HG02759 (cell line): ENCODE measurements at regions not wholly inside any gene's neighbourhood (a gene's known extent, or its start where the extent isn't known, plus 50 kb on each side); places are given as distances from the start of the nearest gene placed in this dataset.
A peak's percentile ranks its signal among the peaks of the same experiment; 100 is the strongest.

Experiments
- ATAC-seq: cut with Tn5 transposase; IDR thresholded peaks from one replicate; pipeline ENCODE4 v1.9.1; 2021; ENCODE audit warnings: mild to moderate bottlenecking, moderate library complexity; ENCODE audit not compliant: unreplicated experiment

DNA sequence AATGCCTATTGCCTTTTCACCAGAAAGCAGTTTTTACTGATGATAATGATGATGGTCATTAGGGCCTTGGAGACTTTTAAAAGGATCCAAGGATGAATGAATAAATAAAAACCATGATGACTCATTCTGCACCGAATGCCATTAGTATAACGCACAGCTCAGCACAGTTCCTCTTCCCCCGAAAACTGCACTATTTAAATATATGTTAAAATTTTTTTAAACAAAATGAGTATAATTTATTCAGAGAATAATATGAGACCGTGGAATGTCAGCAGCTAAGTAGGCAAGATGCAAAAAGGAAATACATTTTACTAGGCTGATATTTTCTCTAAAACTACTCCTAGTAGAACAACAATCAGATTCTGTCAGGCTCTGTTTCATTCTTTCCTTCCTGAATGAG lies 83.4 kb upstream of the NANOGP8 start:
- no peak for ATAC-seq

DNA sequence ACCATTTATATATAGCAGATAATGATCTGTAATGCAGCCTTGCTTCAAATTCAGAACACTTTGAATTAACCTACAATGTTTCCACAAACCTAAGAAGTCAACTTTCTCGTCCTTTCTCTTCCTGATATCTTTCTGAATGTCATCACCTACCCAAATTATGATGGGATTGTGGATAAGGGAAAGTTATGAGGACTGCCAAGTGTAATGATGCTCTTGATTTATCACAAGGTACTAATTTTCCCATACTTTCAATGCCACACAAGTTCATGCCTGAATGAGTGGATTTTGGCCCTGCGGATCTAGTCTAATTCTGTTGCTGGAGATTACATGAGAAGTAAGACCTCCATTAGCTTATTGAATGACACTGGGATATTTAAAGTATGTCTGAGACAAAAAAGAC lies 82.6 kb upstream of the NANOGP8 start:
- no peak for ATAC-seq

DNA sequence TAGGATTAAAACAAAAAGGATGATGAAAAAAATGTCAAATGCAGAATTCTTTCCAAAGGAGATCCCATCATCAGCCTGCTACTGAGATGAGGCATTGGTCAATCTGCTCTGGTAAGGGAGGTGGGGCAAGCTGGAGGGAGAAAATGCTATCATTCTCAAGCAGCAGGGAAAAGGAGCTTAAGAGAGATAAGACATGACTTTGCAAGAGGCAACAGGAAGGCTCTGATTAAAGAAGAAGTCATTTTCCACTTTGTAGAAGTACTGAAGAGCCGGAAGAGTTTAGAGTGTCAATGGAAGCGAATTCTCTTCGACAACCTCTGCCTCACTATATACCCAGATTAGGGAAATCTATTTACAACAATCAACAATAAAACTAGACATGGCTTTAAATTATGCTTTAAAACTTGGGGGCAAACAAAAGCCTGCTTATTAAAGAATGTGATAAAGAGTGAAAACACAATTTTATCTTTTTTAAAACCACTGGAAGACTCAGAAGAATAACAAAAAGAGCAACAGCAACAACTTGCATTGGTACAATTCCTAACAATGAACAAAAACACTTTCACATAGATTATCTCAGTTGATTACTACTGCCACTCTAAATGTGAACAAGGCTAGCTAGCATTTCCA lies 81.8 kb upstream of the NANOGP8 start:
- ATAC-seq: no peak

DNA sequence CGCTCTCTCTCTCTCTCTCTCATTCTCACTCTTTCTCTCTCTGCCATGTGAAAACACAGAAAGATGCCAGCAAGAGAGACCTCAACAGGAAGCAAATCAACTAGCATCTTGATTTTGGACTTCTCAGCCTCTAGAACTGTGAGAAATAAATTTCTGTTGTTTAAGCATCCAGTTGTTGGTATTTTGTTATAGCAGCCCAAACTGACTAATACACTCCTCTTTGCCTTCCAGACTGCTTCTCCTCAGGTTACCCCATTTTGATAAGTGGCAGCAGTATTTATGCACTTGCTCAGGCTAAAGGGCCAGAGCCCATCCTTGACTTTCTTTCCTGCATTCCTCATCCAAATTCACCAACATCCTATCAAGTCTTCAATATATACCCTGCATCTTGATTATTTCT lies 76.6 kb upstream of the NANOGP8 start:
- ATAC-seq: no peak

DNA sequence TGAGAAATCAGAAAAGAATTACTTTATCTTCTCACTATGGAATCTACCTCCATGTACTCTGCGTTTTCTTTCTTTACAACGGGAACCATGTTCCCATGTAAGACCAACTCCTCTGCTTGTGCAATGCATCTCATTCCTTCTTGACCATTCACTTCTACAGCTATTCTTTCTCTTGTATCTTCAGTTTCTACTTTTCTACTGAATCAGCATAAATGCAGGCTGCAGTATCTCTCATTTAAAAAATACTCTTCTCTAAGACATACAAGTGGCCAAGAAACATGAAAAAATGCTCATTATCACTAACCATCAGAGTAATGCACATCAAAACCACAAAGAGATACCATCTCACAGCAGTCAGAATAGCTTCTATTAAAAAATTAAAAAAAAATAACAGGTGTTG lies 74.1 kb upstream of the NANOGP8 start:
- no peak for ATAC-seq

DNA sequence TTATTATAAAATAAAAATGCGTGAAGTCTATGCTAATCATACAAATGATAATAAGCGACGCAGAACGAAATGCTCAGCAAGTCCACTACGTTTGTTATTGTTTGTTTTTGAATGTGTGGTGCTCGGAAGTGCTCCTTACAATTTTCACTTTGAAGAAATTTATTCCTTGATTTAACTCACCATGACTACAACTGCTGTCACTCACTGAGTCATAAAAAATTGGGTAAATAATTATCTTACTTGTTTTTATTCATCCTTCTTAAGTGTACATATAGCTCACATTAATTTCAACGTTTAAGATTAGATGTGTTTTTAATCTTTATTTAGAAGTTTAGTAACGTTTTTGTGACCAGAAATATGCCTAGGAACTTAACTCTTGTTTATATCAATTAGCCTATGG lies 66.7 kb upstream of the NANOGP8 start:
- no peak for ATAC-seq

DNA sequence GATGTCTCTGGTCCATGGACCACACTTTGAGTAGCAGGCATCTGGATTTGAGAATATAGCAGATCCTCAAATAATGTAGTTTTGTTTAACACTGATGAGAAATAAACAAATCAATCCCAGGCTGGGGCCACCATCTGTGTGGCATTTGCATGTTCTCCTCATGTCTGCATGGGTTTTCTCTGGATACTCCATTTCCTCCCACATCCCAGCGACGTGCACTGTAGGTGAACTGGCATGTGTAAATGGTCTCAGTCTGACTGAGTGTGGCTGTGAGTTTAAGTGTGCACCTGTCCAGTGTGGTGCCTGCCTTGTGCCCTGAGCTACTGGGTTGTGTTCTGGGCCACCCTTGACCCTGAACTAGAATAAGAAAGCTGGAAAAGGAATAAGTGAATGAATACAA lies 66.3 kb upstream of the NANOGP8 start:
- ATAC-seq: no peak

DNA sequence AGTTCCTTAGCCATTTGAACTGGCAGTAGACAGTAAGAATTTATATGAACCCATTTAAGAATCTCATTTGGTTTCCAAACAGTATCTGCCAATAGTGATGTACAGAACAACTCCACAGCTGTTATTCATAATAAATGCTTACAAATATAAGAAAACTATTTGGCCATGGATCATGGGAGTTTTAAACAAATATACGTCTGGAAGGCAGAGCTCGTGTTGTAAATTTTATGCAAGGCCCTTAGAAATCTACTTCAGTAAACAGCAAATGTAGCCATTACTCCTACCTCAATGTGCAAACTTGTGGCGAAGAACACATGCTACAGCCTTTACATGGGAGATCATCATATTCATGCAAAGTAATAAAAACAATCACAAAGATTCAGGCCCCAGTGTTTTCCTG lies 65.3 kb upstream of the NANOGP8 start:
- no peak for ATAC-seq

DNA sequence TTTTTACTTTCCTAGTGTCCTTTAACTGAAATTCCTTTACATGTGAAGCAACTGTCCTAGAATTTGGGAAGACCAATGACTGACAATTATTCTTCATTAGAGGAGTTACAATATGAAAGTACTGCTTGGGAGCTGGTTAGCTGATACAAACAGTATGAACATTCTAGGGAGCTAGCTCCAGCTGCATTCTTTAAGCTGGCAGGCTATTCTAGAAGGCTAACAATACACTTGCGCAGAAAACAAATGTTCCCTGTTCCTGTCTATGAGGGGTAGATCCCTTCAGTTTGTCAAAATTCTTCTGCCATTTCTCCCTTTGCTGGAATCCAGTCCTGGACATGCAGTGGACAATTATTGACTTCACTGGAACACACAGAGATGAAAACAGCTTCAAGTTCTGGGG lies 60.2 kb upstream of the NANOGP8 start:
- ATAC-seq: no peak

DNA sequence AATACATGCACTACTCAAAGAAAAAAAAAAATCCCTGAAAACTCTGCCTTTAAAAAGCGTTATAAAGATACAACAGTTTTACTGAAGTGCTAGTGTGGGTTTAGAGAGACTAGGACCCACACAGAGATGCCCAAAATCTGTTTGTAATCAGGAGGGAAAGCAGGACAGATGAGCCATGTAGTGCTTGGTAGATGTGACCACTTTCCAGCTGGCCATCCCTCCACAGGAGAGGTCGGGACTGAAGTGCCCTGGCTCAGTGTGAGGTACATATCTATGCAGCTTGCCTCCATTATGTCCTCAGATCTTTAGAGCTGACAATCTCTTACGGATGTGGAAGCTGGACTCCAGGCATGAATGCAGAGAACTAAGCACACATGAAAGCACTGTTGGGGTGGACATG lies 57.5 kb upstream of the NANOGP8 start:
- no peak for ATAC-seq

DNA sequence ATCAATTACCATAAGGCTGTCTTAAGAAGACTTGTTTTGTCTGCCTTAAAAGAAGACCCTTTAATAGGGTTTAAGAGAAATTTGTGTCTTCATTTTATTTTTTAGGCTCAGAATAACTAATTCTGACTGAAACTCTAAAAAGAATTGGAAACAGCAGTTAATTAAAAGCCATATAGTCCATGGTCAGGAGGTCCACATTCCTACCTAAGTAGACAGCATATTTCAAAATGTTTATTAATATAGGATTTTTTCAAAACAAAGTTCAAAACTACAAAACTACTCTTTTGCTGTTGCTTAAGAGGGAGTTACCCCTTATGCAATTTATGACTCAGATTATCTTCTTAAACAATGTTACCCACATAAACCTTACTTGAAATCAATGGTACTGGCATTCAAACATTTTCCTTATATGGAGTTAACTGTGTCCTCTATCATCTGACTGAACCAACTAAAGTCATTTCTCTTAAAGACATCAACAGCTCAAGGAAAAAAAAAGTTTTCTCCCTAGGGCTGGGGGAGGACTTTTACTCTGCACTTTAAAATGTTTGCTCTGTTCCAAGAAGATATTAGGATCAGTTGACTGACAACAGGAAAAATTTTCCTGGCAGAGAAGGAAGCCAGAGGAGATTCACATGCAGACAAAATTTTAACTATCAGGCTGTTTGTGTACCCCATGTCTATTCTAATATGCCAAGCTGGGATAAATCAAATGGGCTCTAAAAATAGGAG lies 56.8 kb upstream of the NANOGP8 start:
- ATAC-seq: no peak

DNA sequence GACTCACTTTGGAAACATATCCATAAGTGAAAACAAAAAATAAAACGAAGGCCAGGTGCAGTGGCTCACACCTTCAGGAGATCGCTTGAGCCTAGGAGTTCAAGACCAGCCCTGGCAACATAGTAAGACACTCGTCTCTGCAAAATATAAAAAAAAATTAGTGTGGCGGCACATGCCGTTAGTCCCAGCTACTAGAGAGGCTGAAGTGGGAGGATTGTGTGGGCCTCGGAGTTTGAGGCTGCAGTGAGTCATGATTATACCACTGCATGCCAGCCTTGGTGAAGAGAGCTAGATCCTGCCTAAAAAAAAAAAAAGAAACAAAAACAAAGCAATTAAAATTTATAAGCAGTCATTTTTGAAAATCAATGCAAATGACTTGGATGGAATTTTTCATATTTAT lies 54.7 kb upstream of the NANOGP8 start:
- no peak for ATAC-seq

DNA sequence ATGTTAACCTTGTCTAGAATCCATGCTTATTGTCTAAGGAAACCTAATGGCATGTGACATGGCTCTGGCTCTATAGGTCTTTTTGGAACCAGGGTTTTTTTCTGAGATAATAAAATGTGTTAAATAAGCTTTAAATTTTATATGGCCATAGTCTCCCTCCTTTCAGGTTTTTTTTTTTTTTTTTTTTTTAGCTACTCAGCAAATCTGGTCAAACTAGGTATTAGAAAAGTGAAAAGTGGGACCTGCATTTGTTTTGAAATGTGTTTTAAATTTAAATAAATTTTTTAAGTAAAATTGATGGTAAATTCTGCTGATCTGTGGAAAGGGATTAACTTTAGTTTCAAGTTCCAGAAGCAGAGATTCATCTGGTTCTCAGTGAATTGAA lies 52.1 kb upstream of the NANOGP8 start:
- no peak for ATAC-seq

DNA sequence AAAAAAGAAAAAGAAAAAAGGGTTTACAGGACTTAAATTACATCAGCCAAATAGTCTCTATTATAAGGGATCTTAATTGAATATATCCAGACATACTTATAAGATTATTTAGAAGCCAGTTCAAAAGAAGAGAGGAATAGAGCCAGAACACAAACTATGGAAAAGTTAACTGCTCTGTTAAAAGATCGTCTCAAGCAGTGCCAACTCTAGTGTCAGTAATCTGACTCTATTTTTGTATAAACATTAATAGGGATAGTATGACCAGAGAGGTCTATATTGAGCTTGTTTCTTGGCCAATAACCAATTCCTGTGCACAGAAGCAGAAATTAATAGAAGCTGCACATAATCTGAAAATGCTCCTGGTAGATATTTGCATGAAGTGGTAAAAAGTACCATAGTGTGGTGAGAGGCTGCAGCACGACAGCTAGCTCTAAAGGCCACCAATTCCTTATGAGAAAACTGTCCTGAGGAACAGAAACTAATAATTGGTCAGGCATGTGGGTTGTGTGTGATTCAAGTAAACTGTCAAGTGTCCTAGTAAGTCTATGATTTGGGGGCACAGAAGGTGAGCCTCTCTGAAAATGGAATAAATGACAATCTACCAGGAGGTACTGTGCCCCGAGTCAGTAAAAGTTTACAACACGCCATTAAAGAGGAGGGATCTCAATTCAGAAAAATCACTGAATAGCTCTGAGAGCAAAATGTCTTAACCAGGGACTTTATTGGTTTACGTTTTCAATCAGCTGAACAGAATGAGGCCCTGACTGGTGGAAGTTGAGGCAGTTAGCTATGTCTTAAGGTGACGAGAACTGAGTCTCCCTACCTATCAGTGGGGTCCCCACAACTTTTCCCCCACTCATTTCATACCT lies 51.5 kb upstream of the NANOGP8 start:
- peak; percentile 99 for ATAC-seq
